ENCODE measurements at regions not wholly inside any gene's neighbourhood (a gene's known extent, or its start where the extent isn't known, plus 50 kb on each side); places are given as distances from the start of the nearest gene placed in this dataset.

- no peaks in the 10 kb centered on the region for H3K9me3 ChIP-seq
- TF ChIP-seq POLR2A (IDR thresholded peaks at IDR 0.05) (no peak), CTCF (IDR thresholded peaks at IDR 0.05) (no peak)
- intact Hi-C loops (cut with DNase I) = no loop called here
- WGBS, 2 donors = 13 to 16% methylated on average over 1 of the region's 1 CpG
- ATAC-seq (peak; percentile 50), DNase-seq (no peak)
- no peaks in the 10 kb centered on the region for H3K36me3 ChIP-seq (replicated peaks in 1 of 2; ENCODE audit: insufficient read depth in 1 of 2, low read depth in 2 of 2)
- no peak overlapping the region for H3K4me3 ChIP-seq
- H3K27me3 ChIP-seq = no peaks in the 10 kb centered on the region
- H3K27ac ChIP-seq = no peak overlapping the region
- peaks cover 14% of the 10 kb centered on the region for H3K4me1 ChIP-seq
These were observed 180.6 kb downstream of the DEPDC1B start for GRCh38 chr5:60519372-60519771.

- WGBS, 2 donors = 92% methylated on average over 3 of the region's 3 CpGs; no CpG with 5 or more reads in 1 of the 2 donors
- DNase-seq (no peak), ATAC-seq (no peak)
- Histone ChIP-seq H3K36me3 (replicated peaks in 1 of 2; ENCODE audit: insufficient read depth in 1 of 2, low read depth in 2 of 2) (no peaks in the 10 kb centered on the region), H3K27me3 (no peaks in the 10 kb centered on the region), H3K4me3 (no peak overlapping the region), H3K9me3 (no peaks in the 10 kb centered on the region), H3K4me1 (peaks cover 14% of the 10 kb centered on the region), H3K27ac (no peak overlapping the region)
- intact Hi-C loops (cut with DNase I) = no loop called here
- TF ChIP-seq POLR2A (IDR thresholded peaks at IDR 0.05) (no peak), CTCF (IDR thresholded peaks at IDR 0.05) (no peak)
These were observed 182.1 kb downstream of the DEPDC1B start for GRCh38 chr5:60517850-60518249.

GRCh38 chr5:60517094-60517694 lies 182.8 kb downstream of the DEPDC1B start:
- TF ChIP-seq POLR2A (IDR thresholded peaks at IDR 0.05) (no peak), CTCF (IDR thresholded peaks at IDR 0.05) (no peak)
- Histone ChIP-seq H3K4me1 (peaks cover 14% of the 10 kb centered on the region), H3K9me3 (no peaks in the 10 kb centered on the region), H3K4me3 (no peak overlapping the region), H3K27me3 (no peaks in the 10 kb centered on the region), H3K27ac (no peak overlapping the region), H3K36me3 (replicated peaks in 1 of 2; ENCODE audit: insufficient read depth in 1 of 2, low read depth in 2 of 2) (no peaks in the 10 kb centered on the region)
- no peak for ATAC-seq
- WGBS, 2 donors = 80 to 94% methylated on average over 7 to 8 of the region's 8 CpGs
- intact Hi-C loops (cut with DNase I) = no loop called here
- DNase-seq = no peak

- peaks cover 14% of the 10 kb centered on the region for H3K4me1 ChIP-seq
- no peaks in the 10 kb centered on the region for H3K27me3 ChIP-seq
- H3K36me3 ChIP-seq (replicated peaks in 1 of 2; ENCODE audit: insufficient read depth in 1 of 2, low read depth in 2 of 2) = no peaks in the 10 kb centered on the region
- intact Hi-C loops (cut with DNase I) = no loop called here
- TF ChIP-seq CTCF (IDR thresholded peaks at IDR 0.05) (no peak), POLR2A (IDR thresholded peaks at IDR 0.05) (no peak)
- no peak overlapping the region for H3K27ac ChIP-seq
- DNase-seq = no peak
- H3K4me3 ChIP-seq = no peak overlapping the region
- H3K9me3 ChIP-seq = no peaks in the 10 kb centered on the region
- WGBS, 2 donors = 88 to 93% methylated on average over 2 of the region's 2 CpGs
- ATAC-seq = no peak
These were observed 183.3 kb downstream of the DEPDC1B start for GRCh38 chr5:60516688-60517087.

GRCh38 chr5:60514152-60514551 lies 185.8 kb downstream of the DEPDC1B start:
- no peak overlapping the region for H3K27ac ChIP-seq
- TF ChIP-seq POLR2A (IDR thresholded peaks at IDR 0.05) = no peak
- no peak for TF ChIP-seq CTCF (IDR thresholded peaks at IDR 0.05)
- peaks cover 8% of the 10 kb centered on the region for H3K4me1 ChIP-seq
- intact Hi-C loops (cut with DNase I) = no loop called here
- H3K4me3 ChIP-seq = no peak overlapping the region
- no peaks in the 10 kb centered on the region for H3K27me3 ChIP-seq
- ATAC-seq (no peak), DNase-seq (no peak)
- no peaks in the 10 kb centered on the region for H3K9me3 ChIP-seq
- 11% methylated on average over 1 of the region's 1 CpG for WGBS, 2 donors
- no peaks in the 10 kb centered on the region for H3K36me3 ChIP-seq (replicated peaks in 1 of 2; ENCODE audit: insufficient read depth in 1 of 2, low read depth in 2 of 2)
